Superior temporal gyrus (tissue), 1 donor: ENCODE measurements at regions not wholly inside any gene's neighbourhood (a gene's known extent, or its start where the extent isn't known, plus 50 kb on each side); places are given as distances from the start of the nearest gene placed in this dataset.

ENCODE experiments used
- DNase-seq: peaks from one replicate; pipeline ENCODE4 v3.0.0-alpha.2; 2016; ENCODE audit errors: extremely low spot score

- DNase-seq = no peak
Observed at GRCh38 chr16:86740298-86740697, 161.9 kb downstream of the FOXL1 start.

- no peak for DNase-seq
Observed at GRCh38 chr16:86740906-86741799, 162.8 kb downstream of the FOXL1 start.

GRCh38 chr16:86747761-86748160, 169.4 kb downstream of the FOXL1 start:
- no peak for DNase-seq

GRCh38 chr16:86748652-86749051, 170.3 kb downstream of the FOXL1 start:
- no peak for DNase-seq

GRCh38 chr16:86751076-86752030, 173.0 kb downstream of the FOXL1 start:
- DNase-seq = no peak

- no peak for DNase-seq
Observed at GRCh38 chr16:86752582-86753175, 174.3 kb downstream of the FOXL1 start.

GRCh38 chr16:86753399-86753798, 175.1 kb downstream of the FOXL1 start:
- no peak for DNase-seq

GRCh38 chr16:86755571-86756006, 177.2 kb downstream of the FOXL1 start:
- DNase-seq = no peak

- no peak for DNase-seq
Observed at GRCh38 chr16:86756882-86757703, 178.7 kb downstream of the FOXL1 start.

- DNase-seq = no peak
Observed at GRCh38 chr16:86757704-86758040, 179.3 kb downstream of the FOXL1 start.

GRCh38 chr16:86758932-86759331, 180.6 kb downstream of the FOXL1 start:
- no peak for DNase-seq

- no peak for DNase-seq
Observed at GRCh38 chr16:86761111-86762031, 183.0 kb downstream of the FOXL1 start.

- DNase-seq = no peak
Observed at GRCh38 chr16:86762095-86762494, 183.7 kb downstream of the FOXL1 start.

- DNase-seq = no peak
Observed at GRCh38 chr16:86763819-86764218, 185.5 kb downstream of the FOXL1 start.

GRCh38 chr16:86764551-86764950, 186.2 kb downstream of the FOXL1 start:
- no peak for DNase-seq

GRCh38 chr16:86765389-86766026, 187.2 kb downstream of the FOXL1 start:
- DNase-seq = no peak

- no peak for DNase-seq
Observed at GRCh38 chr16:86766700-86767099, 188.4 kb downstream of the FOXL1 start.

- DNase-seq = no peak
Observed at GRCh38 chr16:86768228-86768791, 190.0 kb downstream of the FOXL1 start.

- DNase-seq = no peak
Observed at GRCh38 chr16:86768999-86769398, 190.7 kb downstream of the FOXL1 start.
